IMR-90 (cell line): ENCODE measurements at regions not wholly inside any gene's neighbourhood (a gene's known extent, or its start where the extent isn't known, plus 50 kb on each side); places are given as distances from the start of the nearest gene placed in this dataset.

Source experiments
- ATAC-seq: fragments of 200-7000 bp; cut with Tn5 transposase; 2 replicates; pipeline ENCODE4 v1.9.1; 2020; ENCODE audit warnings: low read depth, mild to moderate bottlenecking, moderate library complexity
- BruUV-seq: library from RNA; stranded (reverse); fragments of 400-500 nt; replicated peaks from 2 replicates; lab custom pipeline; 2021; lab: Mats Ljungman, UMichigan
- CTCF ChIA-PET: fragments of 300-600 bp; formaldehyde crosslinking; extraction: SDS; loops from one replicate; lab custom pipeline; 2021; ENCODE audit warnings: antibody characterized with exemption; lab: Yijun Ruan, JAX
- POLR2A ChIA-PET: fragments of 300-600 bp; sonication (Branson Sonifier 250); formaldehyde crosslinking; loops from one replicate; lab custom pipeline; 2022; ENCODE audit warnings: antibody characterized with exemption; ENCODE audit not compliant: unreplicated experiment; lab: Charles Lee
- DNase-seq: peaks from one replicate; pipeline ENCODE4 v3.0.0; 2013
- H2AFZ ChIP-seq: replicated peaks from 2 replicates; pipeline ENCODE3; 2013; ENCODE audit warnings: low read length, mild to moderate bottlenecking; ENCODE audit not compliant: poor library complexity
- H2AK5ac ChIP-seq: 2 replicates; pipeline ENCODE4 v1.6.1; 2013; ENCODE audit warnings: low read depth, low read length, inconsistent platforms
- H2AK9ac ChIP-seq: replicated peaks from 2 replicates; pipeline ENCODE3; 2013; ENCODE audit warnings: mild to moderate bottlenecking, low read depth, low read length, moderate library complexity; ENCODE audit not compliant: poor library complexity
- H2BK120ac ChIP-seq: 2 replicates; pipeline ENCODE4 v1.6.1; 2013; ENCODE audit warnings: low read depth, low read length, inconsistent platforms
- H2BK15ac ChIP-seq: 3 replicates; pipeline ENCODE4 v1.6.1; 2013; ENCODE audit warnings: low read depth, low read length, inconsistent platforms
- H2BK20ac ChIP-seq: 2 replicates; pipeline ENCODE4 v1.6.1; 2013; ENCODE audit warnings: low read depth, mild to moderate bottlenecking, inconsistent platforms, low read length, moderate library complexity
- H2BK5ac ChIP-seq: 2 replicates; pipeline ENCODE4 v1.6.1; 2013; ENCODE audit warnings: mild to moderate bottlenecking, low read depth, low read length, inconsistent platforms; ENCODE audit not compliant: poor library complexity, severe bottlenecking
- H3K14ac ChIP-seq: replicated peaks from 2 replicates; pipeline ENCODE4 v1.6.1; 2013; ENCODE audit warnings: low read depth, low read length, inconsistent platforms
- H3K18ac ChIP-seq: 2 replicates; pipeline ENCODE4 v1.6.1; 2013; ENCODE audit warnings: low read depth, low read length, control low read depth
- H3K23ac ChIP-seq: 2 replicates; pipeline ENCODE4 v1.6.1; 2013; ENCODE audit warnings: low read depth, low read length, inconsistent platforms
- H3K27ac ChIP-seq: 2 replicates; pipeline ENCODE4 v1.5.1; 2013; ENCODE audit warnings: mild to moderate bottlenecking, control low read depth, low read length; ENCODE audit not compliant: insufficient read depth
- H3K27me3 ChIP-seq: 2 replicates; pipeline ENCODE4 v1.6.1; 2013; ENCODE audit warnings: low read length; ENCODE audit not compliant: control insufficient read depth, insufficient read depth
- H3K36me3 ChIP-seq: 2 replicates; pipeline ENCODE4 v1.6.1; 2013; ENCODE audit warnings: low read length, mixed read lengths; ENCODE audit not compliant: control insufficient read depth, insufficient read depth
- H3K4ac ChIP-seq: 2 replicates; pipeline ENCODE4 v1.6.1; 2013; ENCODE audit warnings: low read depth, low read length, inconsistent platforms
- H3K4me1 ChIP-seq: 2 replicates; pipeline ENCODE4 v1.6.1; 2013; ENCODE audit warnings: low read length, mixed read lengths; ENCODE audit not compliant: control insufficient read depth, insufficient read depth
- H3K4me2 ChIP-seq: 2 replicates; pipeline ENCODE4 v1.6.1; 2013; ENCODE audit warnings: low read depth, mild to moderate bottlenecking, control low read depth, low read length, moderate library complexity
- H3K4me3 ChIP-seq: 2 replicates; pipeline ENCODE4 v1.5.1; 2013; ENCODE audit warnings: low read depth, mild to moderate bottlenecking, control low read depth, low read length, moderate library complexity; ENCODE audit not compliant: insufficient read depth
- H3K56ac ChIP-seq: 2 replicates; pipeline ENCODE4 v1.6.1; 2013; ENCODE audit warnings: low read length, inconsistent platforms; ENCODE audit not compliant: insufficient read depth; ENCODE audit errors: extremely low read depth
- H3K79me1 ChIP-seq, 2 experiments: 2 replicates each; pipeline ENCODE4 v1.6.1; 2013; ENCODE audit warnings: low read length in 2 of 2, inconsistent platforms in 1 of 2, low read depth in 1 of 2
- H3K9ac ChIP-seq: 2 replicates; pipeline ENCODE4 v1.6.1; 2013; ENCODE audit warnings: low read depth, low read length, control low read depth
- H3K9me1 ChIP-seq: 2 replicates; pipeline ENCODE4 v1.6.1; 2013; ENCODE audit warnings: low read length, inconsistent platforms; ENCODE audit not compliant: insufficient read depth
- H3K9me3 ChIP-seq: 2 replicates; pipeline ENCODE4 v1.6.1; 2013; ENCODE audit warnings: low read length; ENCODE audit not compliant: control insufficient read depth, insufficient read depth
- H4K20me1 ChIP-seq: 2 replicates; pipeline ENCODE4 v1.6.1; 2013; ENCODE audit warnings: low read length, inconsistent platforms; ENCODE audit not compliant: insufficient read depth
- H4K5ac ChIP-seq: 2 replicates; pipeline ENCODE4 v1.6.1; 2013; ENCODE audit warnings: mild to moderate bottlenecking, low read depth, low read length, control low read depth
- H4K8ac ChIP-seq, 2 experiments: 2 replicates each; pipeline ENCODE4 v1.6.1; 2013; ENCODE audit warnings: low read depth in 2 of 2, low read length in 2 of 2, control low read depth in 1 of 2, inconsistent platforms in 1 of 2
- H4K91ac ChIP-seq: 2 replicates; pipeline ENCODE4 v1.6.1; 2013; ENCODE audit warnings: low read depth, low read length, inconsistent platforms; ENCODE audit not compliant: insufficient read depth
- BHLHE40 ChIP-seq: fragments of 150-350 bp; IDR thresholded peaks from 2 replicates; pipeline ENCODE4 v1.6.1; 2016; ENCODE audit warnings: mild to moderate bottlenecking, low read depth, low read length
- CEBPB ChIP-seq: IDR thresholded peaks from 2 replicates; pipeline ENCODE4 v1.6.1; 2012; ENCODE audit warnings: low read depth, low read length, improper control_type of control experiment
- CTCF ChIP-seq: conservative IDR thresholded peaks from 2 replicates; pipeline ENCODE4 v1.5.1; 2012; ENCODE audit warnings: mild to moderate bottlenecking, low read depth, low read length, improper control_type of control experiment
- ELK1 ChIP-seq: fragments of 150-350 bp; IDR thresholded peaks from 2 replicates; pipeline ENCODE4 v1.6.1; 2016; ENCODE audit warnings: low read depth, mild to moderate bottlenecking, low read length, moderate library complexity, borderline replicate concordance
- FOS ChIP-seq: fragments of 150-350 bp; IDR thresholded peaks from 2 replicates; pipeline ENCODE4 v1.6.1; 2016; ENCODE audit warnings: low read depth, low read length
- MAFK ChIP-seq: IDR thresholded peaks from 2 replicates; pipeline ENCODE4 v1.6.1; 2012; ENCODE audit warnings: low read depth, low read length, improper control_type of control experiment
- MAZ ChIP-seq: IDR thresholded peaks from 2 replicates; pipeline ENCODE4 v1.6.1; 2012; ENCODE audit warnings: low read depth, mild to moderate bottlenecking, low read length, improper control_type of control experiment, moderate library complexity, borderline replicate concordance
- MXI1 ChIP-seq: IDR thresholded peaks from 2 replicates; pipeline ENCODE4 v1.6.1; 2012; ENCODE audit warnings: low read depth, mild to moderate bottlenecking, low read length, moderate library complexity, borderline replicate concordance
- NFE2L2 ChIP-seq: fragments of 150-350 bp; IDR thresholded peaks from 2 replicates; pipeline ENCODE4 v1.6.1; 2016; ENCODE audit warnings: low read depth, mild to moderate bottlenecking, low read length
- POLR2A ChIP-seq: IDR thresholded peaks from 2 replicates; pipeline ENCODE4 v1.6.1; 2012; ENCODE audit warnings: mild to moderate bottlenecking, low read depth, low read length
- RAD21 ChIP-seq: IDR thresholded peaks from 2 replicates; pipeline ENCODE4 v1.6.1; 2012; ENCODE audit warnings: low read length, improper control_type of control experiment
- RFX5 ChIP-seq: IDR thresholded peaks from 2 replicates; pipeline ENCODE4 v1.8.0; 2012; ENCODE audit warnings: low read depth, mild to moderate bottlenecking, low read length, moderate library complexity
- SMC3 ChIP-seq: fragments of 150-350 bp; IDR thresholded peaks from 2 replicates; pipeline ENCODE4 v1.6.1; 2016; ENCODE audit warnings: low read depth, mild to moderate bottlenecking, antibody characterized with exemption, low read length, moderate library complexity
- USF2 ChIP-seq: fragments of 150-350 bp; IDR thresholded peaks from 2 replicates; pipeline ENCODE4 v1.6.1; 2017; ENCODE audit warnings: mild to moderate bottlenecking, antibody characterized with exemption, low read length, low read depth
- WGBS, 2 experiments: methylation state at CpG; one replicate each; pipeline versions ENCODE4 v1.1.5 to v1.1.7; 2013; ENCODE audit warnings: missing lambda C conversion rate in 2 of 2; ENCODE audit not compliant: insufficient read length in 1 of 2; ENCODE audit errors: extremely low coverage in 2 of 2; 5-methylcytosine and 5-hydroxymethylcytosine counted together
- dilution Hi-C: fragments of 300-500 bp; cut with HindIII; formaldehyde crosslinking; loops from one replicate; pipeline ENCODE4 v1.14.3; 2018; ENCODE audit warnings: low sequenced_read_pairs; ENCODE audit not compliant: unreplicated experiment
- in situ Hi-C: fragments of 300-500 bp; cut with MboI; formaldehyde crosslinking; loops from 3 replicates; pipeline ENCODE4 v1.14.3; 2019; ENCODE audit warnings: low sequenced_read_pairs, inconsistent platforms, mixed read lengths
- intact Hi-C: fragments of 100-400 bp; cut with micrococcal nuclease; formaldehyde crosslinking; loops from 2 replicates; pipeline ENCODE4 v1.10.0; 2022

- DNase-seq (no peak), ATAC-seq (no peak)
- Histone ChIP-seq H2AK9ac (no peak overlapping the region), H3K23ac (no peak overlapping the region), H3K14ac (no peak overlapping the region), H2AFZ (no peak overlapping the region), H2BK120ac (no peak overlapping the region), H4K20me1 (no peaks in the 10 kb centered on the region), H3K4me1 (no peaks in the 10 kb centered on the region; the same call in 1 of the 2 replicates), H2BK5ac (no peak overlapping the region), H2BK15ac (no peak overlapping the region), H3K4me2 (no peak overlapping the region), H3K27ac (no peak overlapping the region), H3K18ac (no peak overlapping the region), H3K56ac (no peak overlapping the region), H4K5ac (no peak overlapping the region), H3K9me3 (no peaks in the 10 kb centered on the region), H3K4me3 (no peak overlapping the region), H3K36me3 (no peaks in the 10 kb centered on the region), H3K9ac (no peak overlapping the region), H3K9me1 (no peaks in the 10 kb centered on the region; the same call in 1 of the 2 replicates), H4K8ac (no peak overlapping the region), H4K91ac (no peak overlapping the region), H2AK5ac (no peak overlapping the region), H3K27me3 (no peaks in the 10 kb centered on the region), H3K79me1 (no peaks in the 10 kb centered on the region), H2BK20ac (no peak overlapping the region), H3K4ac (no peak overlapping the region; the same call in 1 of the 2 replicates)
- intact Hi-C loops: no loop called here
- whole genome bisulfite sequencing, 2 experiments: 60% methylated on average over 1 of the region's 2 CpGs; no CpG with 5 or more reads in 1 of the 2 experiments
- dilution Hi-C loops: no loop called here
- ChIA-PET CTCF (no interaction called here), POLR2A (no interaction called here)
- no TSS peak for BruUV-seq
- TF ChIP-seq CTCF (no peak), MAZ (no peak), ELK1 (no peak), FOS (no peak), SMC3 (no peak), CEBPB (no peak), BHLHE40 (no peak), NFE2L2 (no peak), POLR2A (no peak), RAD21 (no peak), MXI1 (no peak), USF2 (no peak), MAFK (no peak), RFX5 (no peak)
- in situ Hi-C loops: no loop called here
These were observed 689.7 kb upstream of the GJE1 start for GRCh38 chr6:141443032-141443431.
